ENCODE measurements at regions not wholly inside any gene's neighbourhood (a gene's known extent, or its start where the extent isn't known, plus 50 kb on each side); places are given as distances from the start of the nearest gene placed in this dataset.

DNA sequence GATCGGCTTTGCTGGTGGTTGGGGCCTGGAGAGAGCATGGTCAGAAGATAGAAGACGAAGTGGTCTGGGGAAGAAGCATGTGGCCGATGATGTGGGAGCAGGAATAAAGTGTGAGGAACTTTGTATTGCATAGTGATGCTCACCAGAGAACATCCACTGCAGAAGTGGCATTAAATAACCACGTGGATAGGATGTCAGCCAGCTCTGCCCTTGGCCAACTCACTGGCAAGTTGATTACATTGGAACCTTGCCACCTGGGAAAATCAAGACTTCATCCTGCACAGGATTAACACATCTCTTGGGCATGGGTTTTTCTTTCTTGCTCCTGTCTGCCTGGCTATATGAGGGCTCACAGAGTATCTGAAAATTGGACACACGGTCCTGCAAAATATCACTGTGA is 217.4 kb downstream of the DMRT2 start:
- DNase-seq, result no peak
- Histone ChIP-seq H3K4me1 (ENCODE audit: control insufficient read depth, insufficient read depth, low read length) (no peaks in the 10 kb centered on the region), H3K4me3 (ENCODE audit: low read length) (no peak overlapping the region), H3K27ac (ENCODE audit: low read depth, low read length) (no peak overlapping the region), H3K9me3 (ENCODE audit: control insufficient read depth, low read length) (no peaks in the 10 kb centered on the region), H3K36me3 (ENCODE audit: control insufficient read depth, insufficient read depth, low read length) (no peaks in the 10 kb centered on the region), H3K9ac (ENCODE audit: extremely low read depth, low read length, poor library complexity, severe bottlenecking) (no peak overlapping the region), H3K27me3 (ENCODE audit: control insufficient read depth, insufficient read depth, low read length, poor library complexity, severe bottlenecking) (no peaks in the 10 kb centered on the region)
- Mint-ChIP-seq H3K27ac (no peak overlapping the region), H3K9me3 (no peaks in the 10 kb centered on the region), H3K27me3 (ENCODE audit: insufficient read depth) (peaks cover 3% of the 10 kb centered on the region), H3K4me3 (no peak overlapping the region), H3K4me1 (peaks cover 4% of the 10 kb centered on the region), H3K36me3 (ENCODE audit: low read depth) (no peaks in the 10 kb centered on the region)
- 91 to 97% methylated on average over 5 of the region's 5 CpGs for WGBS, 2 experiments (ENCODE audit: insufficient coverage in 1 of 2, insufficient read length in 1 of 2)
- TF ChIP-seq, protein P1, sequence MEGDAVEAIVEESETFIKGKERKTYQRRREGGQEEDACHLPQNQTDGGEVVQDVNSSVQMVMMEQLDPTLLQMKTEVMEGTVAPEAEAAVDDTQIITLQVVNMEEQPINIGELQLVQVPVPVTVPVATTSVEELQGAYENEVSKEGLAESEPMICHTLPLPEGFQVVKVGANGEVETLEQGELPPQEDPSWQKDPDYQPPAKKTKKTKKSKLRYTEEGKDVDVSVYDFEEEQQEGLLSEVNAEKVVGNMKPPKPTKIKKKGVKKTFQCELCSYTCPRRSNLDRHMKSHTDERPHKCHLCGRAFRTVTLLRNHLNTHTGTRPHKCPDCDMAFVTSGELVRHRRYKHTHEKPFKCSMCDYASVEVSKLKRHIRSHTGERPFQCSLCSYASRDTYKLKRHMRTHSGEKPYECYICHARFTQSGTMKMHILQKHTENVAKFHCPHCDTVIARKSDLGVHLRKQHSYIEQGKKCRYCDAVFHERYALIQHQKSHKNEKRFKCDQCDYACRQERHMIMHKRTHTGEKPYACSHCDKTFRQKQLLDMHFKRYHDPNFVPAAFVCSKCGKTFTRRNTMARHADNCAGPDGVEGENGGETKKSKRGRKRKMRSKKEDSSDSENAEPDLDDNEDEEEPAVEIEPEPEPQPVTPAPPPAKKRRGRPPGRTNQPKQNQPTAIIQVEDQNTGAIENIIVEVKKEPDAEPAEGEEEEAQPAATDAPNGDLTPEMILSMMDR (conservative IDR thresholded peaks at IDR 0.05), result no peak

DNA sequence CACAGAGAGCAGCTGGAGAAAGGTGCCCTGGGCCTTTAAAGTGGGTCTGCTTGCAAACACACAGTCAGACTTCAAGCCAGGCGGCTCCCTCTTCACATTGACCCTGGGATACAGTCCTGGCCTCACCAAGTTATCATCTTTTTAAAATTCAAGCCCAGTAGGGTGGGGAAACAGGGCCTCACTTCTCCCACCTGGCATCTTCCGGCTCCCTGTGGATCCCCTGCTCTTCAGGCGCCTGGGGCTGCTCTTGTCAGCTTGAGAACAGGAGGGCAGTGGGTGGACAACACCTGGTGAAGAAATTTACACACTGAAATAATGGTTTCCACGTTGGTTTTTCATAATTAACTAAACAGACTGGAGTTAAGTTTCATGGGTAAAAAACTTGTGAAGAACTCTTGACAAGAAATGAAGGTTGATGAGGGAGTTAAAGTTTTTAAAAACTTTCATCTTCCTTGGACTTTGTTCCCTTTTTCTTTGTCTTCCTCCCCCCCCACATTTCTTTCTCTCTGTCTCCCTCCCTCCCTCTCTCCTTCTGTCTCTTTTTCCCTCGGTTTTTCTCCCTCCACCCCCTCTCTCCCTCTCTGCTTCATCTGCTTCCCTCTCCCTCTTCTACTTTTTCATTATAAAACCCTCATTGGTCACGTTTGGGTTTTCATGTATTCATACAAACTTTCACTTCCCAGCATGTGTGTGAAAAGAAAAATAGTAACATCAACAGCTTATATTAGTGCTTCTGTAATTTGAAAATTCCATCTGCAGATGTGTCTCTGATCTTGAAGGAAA is 219.6 kb downstream of the DMRT2 start:
- no peaks in the 10 kb centered on the region for H3K9me3 ChIP-seq (ENCODE audit: control insufficient read depth, low read length)
- TF ChIP-seq, protein P1 (conservative IDR thresholded peaks at IDR 0.05), result no peak
- 78 to 83% methylated on average over 2 to 6 of the region's 6 CpGs for WGBS, 2 experiments (ENCODE audit: insufficient coverage in 1 of 2, insufficient read length in 1 of 2)
- H3K27ac Mint-ChIP-seq, result no peak overlapping the region
- no peaks in the 10 kb centered on the region for H3K9me3 Mint-ChIP-seq
- H3K4me3 ChIP-seq (ENCODE audit: low read length), result no peak overlapping the region
- no peak overlapping the region for H3K27ac ChIP-seq (ENCODE audit: low read depth, low read length)
- H3K36me3 Mint-ChIP-seq (ENCODE audit: low read depth), result no peaks in the 10 kb centered on the region
- H3K27me3 Mint-ChIP-seq (ENCODE audit: insufficient read depth), result no peaks in the 10 kb centered on the region
- no peak overlapping the region for H3K9ac ChIP-seq (ENCODE audit: extremely low read depth, low read length, poor library complexity, severe bottlenecking)
- H3K27me3 ChIP-seq (ENCODE audit: control insufficient read depth, insufficient read depth, low read length, poor library complexity, severe bottlenecking), result no peaks in the 10 kb centered on the region
- DNase-seq, result no peak
- peaks cover 4% of the 10 kb centered on the region for H3K4me1 Mint-ChIP-seq
- H3K36me3 ChIP-seq (ENCODE audit: control insufficient read depth, insufficient read depth, low read length), result no peaks in the 10 kb centered on the region
- H3K4me3 Mint-ChIP-seq, result no peak overlapping the region
- H3K4me1 ChIP-seq (ENCODE audit: control insufficient read depth, insufficient read depth, low read length), result no peaks in the 10 kb centered on the region

DNA sequence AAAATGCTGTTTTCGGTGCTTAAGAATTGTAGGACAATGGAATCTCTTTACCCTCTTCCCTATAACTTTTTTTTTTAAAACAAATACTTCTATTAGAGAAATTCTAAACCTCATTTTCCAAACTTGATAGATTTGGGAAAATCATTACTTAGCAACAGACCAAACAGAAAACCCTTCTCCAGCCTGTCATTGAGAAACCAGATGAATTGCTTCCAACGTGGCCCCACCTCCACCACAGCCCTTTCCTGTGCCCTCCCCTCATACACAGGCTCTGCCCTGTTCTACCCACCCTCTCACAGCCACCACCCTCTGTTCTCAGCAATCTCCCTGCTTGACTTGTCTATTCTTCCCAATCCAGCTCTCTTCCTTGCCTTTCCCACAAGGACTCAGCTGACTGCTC is 221.2 kb downstream of the DMRT2 start:
- Histone ChIP-seq H3K27me3 (ENCODE audit: control insufficient read depth, insufficient read depth, low read length, poor library complexity, severe bottlenecking) (no peaks in the 10 kb centered on the region), H3K4me1 (ENCODE audit: control insufficient read depth, insufficient read depth, low read length) (no peaks in the 10 kb centered on the region), H3K9me3 (ENCODE audit: control insufficient read depth, low read length) (no peaks in the 10 kb centered on the region), H3K27ac (ENCODE audit: low read depth, low read length) (no peak overlapping the region), H3K9ac (ENCODE audit: extremely low read depth, low read length, poor library complexity, severe bottlenecking) (no peak overlapping the region), H3K4me3 (ENCODE audit: low read length) (no peak overlapping the region), H3K36me3 (ENCODE audit: control insufficient read depth, insufficient read depth, low read length) (no peaks in the 10 kb centered on the region)
- DNase-seq, result no peak
- TF ChIP-seq, protein P1 (conservative IDR thresholded peaks at IDR 0.05), result no peak
- H3K4me1 Mint-ChIP-seq, result peaks cover 5% of the 10 kb centered on the region
- H3K27ac Mint-ChIP-seq, result no peak overlapping the region
- no peaks in the 10 kb centered on the region for H3K9me3 Mint-ChIP-seq
- H3K27me3 Mint-ChIP-seq (ENCODE audit: insufficient read depth), result no peaks in the 10 kb centered on the region
- WGBS, 2 experiments (ENCODE audit: insufficient coverage in 1 of 2, insufficient read length in 1 of 2), result 77 to 90% methylated on average over 2 of the region's 2 CpGs
- no peak overlapping the region for H3K4me3 Mint-ChIP-seq
- H3K36me3 Mint-ChIP-seq (ENCODE audit: low read depth), result no peaks in the 10 kb centered on the region

All from endodermal cell (in vitro differentiated cells).